GM21619 (cell line): ENCODE measurements at regions not wholly inside any gene's neighbourhood (a gene's known extent, or its start where the extent isn't known, plus 50 kb on each side); places are given as distances from the start of the nearest gene placed in this dataset.

Source experiments
- ATAC-seq: cut with Tn5 transposase; IDR thresholded peaks from one replicate; pipeline ENCODE4 v1.9.1; 2021; ENCODE audit not compliant: unreplicated experiment

GRCh38 chr10:65534771-65535170 is 1391.1 kb upstream of the LRRTM3 start:
- ATAC-seq: no peak

- no peak for ATAC-seq
These were observed 1381.1 kb upstream of the LRRTM3 start for GRCh38 chr10:65544756-65545155.

GRCh38 chr10:65548001-65548400 is 1377.8 kb upstream of the LRRTM3 start:
- no peak for ATAC-seq

GRCh38 chr10:65550761-65551160 is 1375.1 kb upstream of the LRRTM3 start:
- no peak for ATAC-seq

GRCh38 chr10:65555192-65555591 is 1370.6 kb upstream of the LRRTM3 start:
- no peak for ATAC-seq

GRCh38 chr10:65556006-65556405 is 1369.8 kb upstream of the LRRTM3 start:
- ATAC-seq: no peak

- ATAC-seq: no peak
These were observed 1366.5 kb upstream of the LRRTM3 start for GRCh38 chr10:65559369-65559768.

- no peak for ATAC-seq
These were observed 1360.6 kb upstream of the LRRTM3 start for GRCh38 chr10:65565246-65565645.

GRCh38 chr10:65566906-65567305 is 1358.9 kb upstream of the LRRTM3 start:
- ATAC-seq: no peak

- ATAC-seq: no peak
These were observed 1355.5 kb upstream of the LRRTM3 start for GRCh38 chr10:65570143-65571010.

GRCh38 chr10:65571011-65571570 is 1354.7 kb upstream of the LRRTM3 start:
- no peak for ATAC-seq

GRCh38 chr10:65581426-65582026 is 1344.3 kb upstream of the LRRTM3 start:
- ATAC-seq: no peak

GRCh38 chr10:65602182-65602865 is 1323.5 kb upstream of the LRRTM3 start:
- no peak for ATAC-seq

GRCh38 chr10:65611592-65611991 is 1314.2 kb upstream of the LRRTM3 start:
- ATAC-seq: no peak

- no peak for ATAC-seq
These were observed 1310.8 kb upstream of the LRRTM3 start for GRCh38 chr10:65614956-65615565.

- no peak for ATAC-seq
These were observed 1307.7 kb upstream of the LRRTM3 start for GRCh38 chr10:65618126-65618525.

GRCh38 chr10:65620404-65621048 is 1305.3 kb upstream of the LRRTM3 start:
- no peak for ATAC-seq

- no peak for ATAC-seq
These were observed 1303.2 kb upstream of the LRRTM3 start for GRCh38 chr10:65622608-65623007.

- no peak for ATAC-seq
These were observed 1297.2 kb upstream of the LRRTM3 start for GRCh38 chr10:65628493-65629139.

GRCh38 chr10:65660006-65660405 is 1265.8 kb upstream of the LRRTM3 start:
- ATAC-seq: no peak
